Stromal cell of bone marrow (primary cell): ENCODE measurements at regions not wholly inside any gene's neighbourhood (a gene's known extent, or its start where the extent isn't known, plus 50 kb on each side); places are given as distances from the start of the nearest gene placed in this dataset.

Source experiments
- DNase-seq: peaks from one replicate; pipeline ENCODE4 v3.0.0-alpha.2; 2012; ENCODE audit warnings: low read depth

- DNase-seq = no peak
Observed at GRCh38 chr11:110027627-110028371, 65.4 kb upstream of the ZC3H12C start.

- no peak for DNase-seq
Observed at GRCh38 chr11:110028921-110029320, 64.3 kb upstream of the ZC3H12C start.

GRCh38 chr11:110029714-110030113 lies 63.5 kb upstream of the ZC3H12C start:
- DNase-seq = no peak

DNA sequence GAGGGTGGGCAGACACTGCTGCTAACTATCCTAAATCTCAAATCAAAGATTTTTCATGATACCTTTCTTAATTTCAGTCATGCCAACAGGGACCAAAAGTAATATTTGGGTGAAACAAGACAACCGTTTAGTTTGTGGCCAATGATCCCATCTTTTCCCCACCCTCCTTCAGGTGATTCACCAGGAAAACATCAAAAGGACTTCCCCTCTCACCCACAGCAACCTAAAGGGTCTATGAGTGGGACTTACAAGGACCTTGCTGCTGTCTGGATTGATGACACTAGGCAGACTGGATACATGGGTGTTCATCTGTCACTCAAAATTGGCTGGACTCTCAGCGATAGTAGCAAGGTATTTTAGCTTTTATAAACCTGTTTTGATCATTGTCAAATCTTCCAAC lies 62.0 kb upstream of the ZC3H12C start:
- DNase-seq = no peak

- no peak for DNase-seq
Observed at GRCh38 chr11:110032259-110032658, 60.9 kb upstream of the ZC3H12C start.

DNA sequence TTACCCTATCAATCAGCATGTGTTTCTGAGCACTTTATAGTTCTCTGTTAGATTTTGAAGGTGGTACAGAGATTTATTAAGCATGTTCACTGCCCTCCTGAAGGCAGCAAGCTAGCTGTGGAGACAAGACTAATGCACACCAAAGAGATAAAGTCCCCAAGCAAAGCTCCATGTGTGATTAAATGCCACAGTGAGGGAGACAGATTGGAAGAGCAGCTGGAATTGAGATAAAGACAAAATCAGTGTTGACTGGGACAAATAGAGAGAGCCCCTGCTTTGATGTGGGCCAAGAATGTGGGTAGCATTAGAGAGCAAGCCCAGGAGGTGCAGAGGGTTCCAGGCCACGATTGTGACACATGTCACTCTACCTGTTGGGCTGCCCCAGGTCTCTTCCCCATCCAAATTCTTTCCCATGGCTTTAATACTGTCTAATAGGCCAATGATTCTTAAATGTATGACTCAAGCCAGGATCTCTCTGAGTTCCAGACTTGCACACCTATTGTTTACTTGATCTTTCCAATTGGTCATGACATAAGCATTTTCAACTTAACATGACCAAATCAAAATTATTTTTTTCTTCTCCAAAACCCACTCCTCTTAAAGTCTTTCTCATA lies 60.1 kb upstream of the ZC3H12C start:
- no peak for DNase-seq

- no peak for DNase-seq
Observed at GRCh38 chr11:110034806-110035205, 58.4 kb upstream of the ZC3H12C start.

DNA sequence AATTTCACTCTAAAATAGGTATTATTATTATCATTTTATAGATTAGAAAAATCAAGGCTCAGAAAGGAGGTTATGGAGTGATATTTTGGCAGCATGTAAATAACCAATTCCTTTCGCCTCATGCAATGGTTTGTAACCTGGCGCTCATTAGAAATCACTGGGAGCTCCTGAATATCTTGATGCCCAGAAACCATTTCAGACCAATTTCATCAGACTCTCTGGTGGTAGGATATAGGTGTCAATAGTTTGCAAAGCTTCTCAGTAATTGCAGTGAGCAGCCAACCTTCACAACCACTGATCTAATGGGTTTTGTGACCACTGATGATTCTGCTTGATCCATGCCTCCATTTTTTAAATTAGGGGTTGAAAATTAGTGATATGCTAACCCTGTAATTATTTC lies 57.8 kb upstream of the ZC3H12C start:
- no peak for DNase-seq

GRCh38 chr11:110038201-110038600 lies 55.0 kb upstream of the ZC3H12C start:
- DNase-seq = no peak
